Activated B cell treated with CpG ODN at 0.5 μM for 24 hours (primary cell): ENCODE measurements at regions not wholly inside any gene's neighbourhood (a gene's known extent, or its start where the extent isn't known, plus 50 kb on each side); places are given as distances from the start of the nearest gene placed in this dataset.
"Not testable (repeated sequence)": the region's sequence is repeated elsewhere in the genome, so short reads cannot be mapped to it uniquely, and the experiment has no call there.

Experiments
- ATAC-seq: fragments of 200-7000 bp; cut with Tn5 transposase; one replicate; pipeline ENCODE4 v1.10.0; 2021; ENCODE audit warnings: low read depth, mild to moderate bottlenecking, moderate library complexity
- CTCF ChIA-PET: fragments of 350-600 bp; sonication (Branson Sonifier 250); formaldehyde crosslinking; loops from one replicate; lab custom pipeline; 2021; ENCODE audit warnings: antibody characterized with exemption; lab: Charles Lee
- POLR2A ChIA-PET: fragments of 350-600 bp; sonication (Branson Sonifier 250); formaldehyde crosslinking; loops from one replicate; lab custom pipeline; 2021; ENCODE audit warnings: antibody characterized with exemption; lab: Charles Lee
- DNase-seq: peaks from one replicate; pipeline ENCODE4 v3.0.0; 2022
- H3K27ac Mint-ChIP-seq: one replicate; pipeline ENCODE4 v1.8.0; 2020; ENCODE audit warnings: mixed read lengths
- H3K27me3 Mint-ChIP-seq: one replicate; pipeline ENCODE4 v1.8.0; 2021; ENCODE audit warnings: mixed read lengths
- H3K36me3 Mint-ChIP-seq: one replicate; pipeline ENCODE4 v1.8.0; 2021; ENCODE audit warnings: low read depth, mixed read lengths
- H3K4me1 Mint-ChIP-seq: one replicate; pipeline ENCODE4 v1.8.0; 2021; ENCODE audit warnings: mixed read lengths
- H3K4me3 Mint-ChIP-seq: one replicate; pipeline ENCODE4 v1.8.0; 2020; ENCODE audit warnings: mild to moderate bottlenecking, mixed read lengths
- H3K9me3 Mint-ChIP-seq: one replicate; pipeline ENCODE4 v1.8.0; 2020; ENCODE audit warnings: mixed read lengths
- CTCF ChIP-seq: fragments of 200-600 bp; IDR thresholded peaks from one replicate; pipeline ENCODE4 v1.8.0; 2022; ENCODE audit warnings: antibody characterized with exemption, mild to moderate bottlenecking
- intact Hi-C: fragments of 100-400 bp; cut with micrococcal nuclease; formaldehyde crosslinking; loops from one replicate; pipeline ENCODE4 v1.15.1; 2024

GRCh38 chr12:11540615-11541310 is 108.7 kb upstream of the ETV6 start:
- peaks cover 4% of the 10 kb centered on the region for H3K9me3 Mint-ChIP-seq
- no peak overlapping the region for H3K4me3 Mint-ChIP-seq
- TF ChIP-seq CTCF = no peak
- ATAC-seq = no peak
- H3K27me3 Mint-ChIP-seq = peaks cover 3% of the 10 kb centered on the region
- no peaks in the 10 kb centered on the region for H3K36me3 Mint-ChIP-seq
- ChIA-PET POLR2A (no interaction called here), CTCF (no interaction called here)
- H3K4me1 Mint-ChIP-seq = peaks cover 10% of the 10 kb centered on the region
- intact Hi-C loops = no loop called here
- no peak overlapping the region for H3K27ac Mint-ChIP-seq
- DNase-seq = no peak

GRCh38 chr12:11542599-11542998 is 106.9 kb upstream of the ETV6 start:
- H3K4me3 Mint-ChIP-seq = no peak overlapping the region
- H3K4me1 Mint-ChIP-seq = peaks cover 16% of the 10 kb centered on the region
- ATAC-seq (no peak), DNase-seq (no peak)
- ChIA-PET CTCF (no interaction called here), POLR2A (no interaction called here)
- no peaks in the 10 kb centered on the region for H3K27me3 Mint-ChIP-seq
- intact Hi-C loops = no loop called here
- H3K36me3 Mint-ChIP-seq = no peaks in the 10 kb centered on the region
- H3K9me3 Mint-ChIP-seq = peaks cover 4% of the 10 kb centered on the region
- no peak for TF ChIP-seq CTCF
- H3K27ac Mint-ChIP-seq = no peak overlapping the region

- H3K27me3 Mint-ChIP-seq = no peaks in the 10 kb centered on the region
- no peaks in the 10 kb centered on the region for H3K36me3 Mint-ChIP-seq
- POLR2A ChIA-PET = no interaction called here
- peaks cover 4% of the 10 kb centered on the region for H3K9me3 Mint-ChIP-seq
- CTCF ChIA-PET = interaction anchor here (0.6 kb wide), 2 partner anchors 410 to 492 kb away, joined by 3 read pairs; no protein-coding TSS in a partner anchor
- H3K27ac Mint-ChIP-seq = no peak overlapping the region
- no peak for DNase-seq
- no peak for ATAC-seq
- intact Hi-C loops = no loop called here
- no peak overlapping the region for H3K4me3 Mint-ChIP-seq
- H3K4me1 Mint-ChIP-seq = peaks cover 16% of the 10 kb centered on the region
- TF ChIP-seq CTCF = no peak
Measured at GRCh38 chr12:11543457-11544158, 105.9 kb upstream of the ETV6 start.

- intact Hi-C loops = no loop called here
- TF ChIP-seq CTCF = no peak
- CTCF ChIA-PET = interaction anchor here (0.6 to 1.6 kb wide), 4 partner anchors 26 to 787 kb away, joined by 3 to 7 read pairs (median 4); no protein-coding TSS in a partner anchor
- Mint-ChIP-seq H3K36me3 (no peaks in the 10 kb centered on the region), H3K4me3 (peak overlapping the region; percentile 53), H3K27ac (peak overlapping the region; percentile 67), H3K9me3 (no peaks in the 10 kb centered on the region), H3K4me1 (peaks cover 16% of the 10 kb centered on the region), H3K27me3 (no peaks in the 10 kb centered on the region)
- POLR2A ChIA-PET = interaction anchor here (0.6 to 0.9 kb wide), 2 partner anchors 105 to 812 kb away, joined by 3 to 4 read pairs; partner anchors contain the start of gene BORCS5
- peak; percentile 78 for ATAC-seq
- DNase-seq = no peak
Measured at GRCh38 chr12:11545484-11546330, 103.8 kb upstream of the ETV6 start.

GRCh38 chr12:11546582-11547270 is 102.7 kb upstream of the ETV6 start:
- peaks cover 16% of the 10 kb centered on the region for H3K4me1 Mint-ChIP-seq
- POLR2A ChIA-PET = interaction anchor here (0.6 to 0.9 kb wide), 2 partner anchors 104 to 811 kb away, joined by 3 to 4 read pairs; partner anchors contain the start of gene BORCS5
- H3K36me3 Mint-ChIP-seq, intact Hi-C loops, H3K27me3 Mint-ChIP-seq, DNase-seq, CTCF ChIA-PET, H3K9me3 Mint-ChIP-seq, H3K4me3 Mint-ChIP-seq, ATAC-seq: not testable (repeated sequence)
- H3K27ac Mint-ChIP-seq = peak overlapping the region; percentile 21

- CTCF ChIA-PET = interaction anchor here (1.1 kb wide), 1 partner anchor 33 kb away, joined by 3 read pairs; no protein-coding TSS in a partner anchor
Measured at GRCh38 chr12:11547271-11547646, 102.2 kb upstream of the ETV6 start.

More at GRCh38 chr12:11547271-11547646, 102.2 kb upstream of the ETV6 start:
- H3K4me3 Mint-ChIP-seq, H3K36me3 Mint-ChIP-seq, H3K27me3 Mint-ChIP-seq, DNase-seq, intact Hi-C loops, H3K9me3 Mint-ChIP-seq, H3K27ac Mint-ChIP-seq, POLR2A ChIA-PET, ATAC-seq: not testable (repeated sequence)
- peaks cover 16% of the 10 kb centered on the region for H3K4me1 Mint-ChIP-seq
